Activated CD8-positive, alpha-beta memory T cell treated with anti-CD3 and anti-CD28 coated beads, Interleukin-2, amount 50 U/mL, for 48 hours (primary cell): ENCODE measurements at regions not wholly inside any gene's neighbourhood (a gene's known extent, or its start where the extent isn't known, plus 50 kb on each side); places are given as distances from the start of the nearest gene placed in this dataset.

ENCODE experiments used
- DNase-seq: peaks from one replicate; pipeline ENCODE4 v3.0.0-alpha.2; 2020

- DNase-seq = no peak
Observed at GRCh38 chr2:81981585-81981984, 1677.0 kb upstream of the LRRTM1 start.

GRCh38 chr2:81979086-81979485, 1674.5 kb upstream of the LRRTM1 start:
- DNase-seq = no peak

GRCh38 chr2:81976998-81977397, 1672.4 kb upstream of the LRRTM1 start:
- DNase-seq = no peak

DNA sequence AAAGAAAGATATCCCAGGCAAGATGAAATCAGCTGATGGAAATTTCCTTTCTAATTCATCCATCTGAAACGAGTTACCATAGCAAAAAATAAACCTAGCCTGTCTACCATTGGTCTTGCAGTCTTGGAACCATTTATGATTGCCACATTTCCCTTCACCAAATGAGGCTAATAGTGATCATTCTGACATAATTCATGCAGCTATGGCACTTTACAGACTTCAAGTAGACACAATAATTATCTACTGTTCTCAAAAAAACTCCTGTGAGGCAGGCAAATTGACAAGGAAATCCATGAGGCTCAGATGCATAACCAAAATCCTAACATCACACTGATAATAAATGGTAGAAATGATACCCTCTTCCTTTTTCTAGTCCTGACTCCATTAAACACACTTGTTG, 1669.7 kb upstream of the LRRTM1 start:
- DNase-seq = no peak

DNA sequence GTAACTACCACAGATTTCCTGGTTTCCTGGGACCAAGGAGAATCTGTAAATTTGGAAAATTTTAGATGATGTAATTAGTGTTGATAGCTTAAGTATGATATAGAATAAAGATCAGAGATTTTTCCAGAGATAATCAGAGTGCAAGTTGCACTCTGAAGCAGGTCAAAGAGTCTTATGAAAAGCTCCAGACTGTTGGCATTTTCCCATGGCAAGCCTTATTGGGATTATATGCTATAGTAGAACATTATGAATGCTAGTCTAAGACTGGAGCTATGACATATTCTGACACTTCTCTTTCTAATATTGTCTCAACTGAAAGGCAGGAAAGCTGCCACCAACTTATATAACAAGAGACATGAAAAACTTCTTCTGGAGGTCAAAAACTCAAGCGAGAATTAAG, 1638.3 kb upstream of the LRRTM1 start:
- DNase-seq = no peak

- DNase-seq = no peak
Observed at GRCh38 chr2:81942136-81942680, 1637.7 kb upstream of the LRRTM1 start.

DNA sequence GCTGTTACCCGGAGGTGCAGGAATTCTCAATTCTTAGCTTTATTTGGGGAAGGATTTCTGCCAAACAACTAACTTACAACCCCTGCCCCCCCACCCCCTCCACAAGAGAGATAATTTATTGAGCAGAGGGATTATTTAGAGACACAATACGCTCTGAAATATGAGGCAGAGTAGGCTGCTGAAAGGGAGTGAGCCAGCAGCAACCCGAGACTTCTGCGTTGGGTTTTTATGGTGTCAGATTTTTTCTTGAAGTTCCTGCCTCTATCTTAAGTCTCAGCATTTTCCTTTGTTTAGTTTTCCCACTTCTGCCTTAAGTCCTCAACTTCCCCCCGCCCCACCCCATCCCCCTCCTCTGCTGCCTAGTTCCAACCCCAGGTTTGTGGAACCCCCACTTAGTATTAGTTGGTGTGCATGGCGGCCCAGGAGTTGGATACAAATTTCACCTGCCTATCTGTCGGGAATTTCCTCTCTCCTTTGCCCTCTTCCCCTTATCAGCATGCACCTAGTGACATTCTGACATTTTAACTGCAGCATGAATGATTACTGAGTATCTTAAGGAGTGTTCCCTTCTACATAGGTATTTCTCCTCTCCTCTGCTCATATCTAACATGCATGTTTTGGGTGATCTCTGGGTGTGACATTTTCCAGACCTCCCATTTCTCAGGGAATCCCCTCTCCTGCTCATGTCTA, 1635.9 kb upstream of the LRRTM1 start:
- DNase-seq = no peak

- DNase-seq = no peak
Observed at GRCh38 chr2:81937944-81938343, 1633.4 kb upstream of the LRRTM1 start.

GRCh38 chr2:81903534-81903933, 1599.0 kb upstream of the LRRTM1 start:
- DNase-seq = no peak

DNA sequence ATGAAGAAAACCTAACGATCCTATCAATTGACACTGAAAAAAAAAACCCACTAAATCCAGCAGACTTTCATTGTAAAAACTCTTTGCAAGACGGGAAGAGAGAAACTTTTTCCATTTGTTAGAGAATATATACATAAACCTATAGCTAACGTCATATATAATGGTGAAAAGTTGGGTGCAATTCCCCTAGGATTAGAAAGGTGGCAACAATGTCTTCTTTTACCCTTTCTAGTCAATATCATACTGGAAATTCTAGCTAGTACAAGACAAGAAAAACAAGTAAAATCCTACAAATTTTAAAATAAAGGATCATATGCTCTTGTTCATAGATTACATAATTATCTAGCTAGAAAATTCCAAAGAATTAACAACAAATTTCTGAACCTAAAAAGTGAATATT, 1596.5 kb upstream of the LRRTM1 start:
- DNase-seq = no peak

GRCh38 chr2:81895620-81896250, 1591.2 kb upstream of the LRRTM1 start:
- no peak for DNase-seq

GRCh38 chr2:81894451-81894990, 1590.0 kb upstream of the LRRTM1 start:
- no peak for DNase-seq

- no peak for DNase-seq
Observed at GRCh38 chr2:81876624-81877023, 1572.1 kb upstream of the LRRTM1 start.

DNA sequence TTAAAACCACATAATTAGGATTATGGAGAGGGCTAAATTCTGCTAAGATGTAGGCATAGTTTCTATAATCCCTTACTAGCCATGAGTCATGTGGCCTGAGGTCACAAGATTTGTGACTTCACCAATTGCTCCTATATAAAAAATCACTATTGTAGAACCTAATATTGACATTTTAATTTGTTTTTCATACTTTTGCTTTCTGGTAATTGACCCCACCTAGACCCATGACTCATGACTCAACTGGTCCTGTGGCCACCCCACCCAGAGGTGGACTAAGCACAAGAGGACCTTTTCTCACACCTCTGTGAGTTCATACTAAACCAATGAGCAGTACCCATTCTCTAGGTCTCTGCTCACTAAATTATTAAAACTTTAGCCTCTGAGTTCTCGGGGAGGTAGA, 1567.5 kb upstream of the LRRTM1 start:
- no peak for DNase-seq

GRCh38 chr2:81870119-81870518, 1565.6 kb upstream of the LRRTM1 start:
- no peak for DNase-seq

GRCh38 chr2:81858998-81859397, 1554.4 kb upstream of the LRRTM1 start:
- DNase-seq = no peak

DNA sequence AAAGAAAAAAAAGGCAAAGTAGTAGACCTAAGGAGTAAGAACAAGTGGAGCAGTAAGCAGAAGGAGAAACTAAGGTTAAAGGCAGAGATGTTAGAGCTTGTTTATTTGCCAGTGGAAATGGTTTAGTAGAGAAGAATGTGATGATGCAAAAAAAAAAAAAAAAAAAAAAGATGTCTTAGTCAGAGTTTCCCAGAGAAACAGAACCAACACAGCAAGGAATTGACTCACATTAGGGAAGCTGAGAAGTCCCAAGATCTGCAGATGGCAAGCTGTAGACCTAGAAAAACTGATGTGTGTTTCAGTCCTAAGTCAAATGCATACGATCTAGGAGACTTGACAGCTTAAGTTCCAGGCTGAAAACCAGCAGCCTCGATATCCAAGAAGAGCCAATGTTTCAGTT, 1548.8 kb upstream of the LRRTM1 start:
- no peak for DNase-seq

- DNase-seq = no peak
Observed at GRCh38 chr2:81852651-81853050, 1548.1 kb upstream of the LRRTM1 start.

DNA sequence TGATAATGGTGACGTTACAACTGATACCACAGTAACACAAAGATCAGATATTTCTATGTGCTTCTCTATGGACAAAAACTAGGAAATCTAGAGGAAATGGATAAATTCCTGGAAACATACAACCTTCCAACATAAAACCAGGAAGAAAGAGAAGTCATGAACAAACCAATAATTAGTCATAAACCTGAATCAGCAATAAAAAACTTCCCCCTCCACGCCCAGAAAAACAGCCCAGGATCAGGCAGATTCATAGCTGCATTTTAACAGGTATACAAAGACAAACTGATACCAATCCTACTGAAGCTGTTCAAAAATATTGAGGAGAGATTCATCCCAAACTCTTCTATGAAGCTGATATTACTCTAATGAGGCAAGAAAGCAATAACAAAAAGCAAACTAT, 1535.2 kb upstream of the LRRTM1 start:
- DNase-seq = no peak

GRCh38 chr2:81835321-81836000, 1530.9 kb upstream of the LRRTM1 start:
- DNase-seq = no peak

- no peak for DNase-seq
Observed at GRCh38 chr2:81786811-81787210, 1482.3 kb upstream of the LRRTM1 start.

- DNase-seq = no peak
Observed at GRCh38 chr2:81767187-81767912, 1462.8 kb upstream of the LRRTM1 start.

- DNase-seq = no peak
Observed at GRCh38 chr2:81747481-81748070, 1443.0 kb upstream of the LRRTM1 start.
